EL (cell line): ENCODE measurements at regions not wholly inside any gene's neighbourhood (a gene's known extent, or its start where the extent isn't known, plus 50 kb on each side); places are given as distances from the start of the nearest gene placed in this dataset.

ENCODE experiments used
- DNase-seq: peaks from one replicate; pipeline ENCODE4 v3.0.0-alpha.2; 2016

DNA sequence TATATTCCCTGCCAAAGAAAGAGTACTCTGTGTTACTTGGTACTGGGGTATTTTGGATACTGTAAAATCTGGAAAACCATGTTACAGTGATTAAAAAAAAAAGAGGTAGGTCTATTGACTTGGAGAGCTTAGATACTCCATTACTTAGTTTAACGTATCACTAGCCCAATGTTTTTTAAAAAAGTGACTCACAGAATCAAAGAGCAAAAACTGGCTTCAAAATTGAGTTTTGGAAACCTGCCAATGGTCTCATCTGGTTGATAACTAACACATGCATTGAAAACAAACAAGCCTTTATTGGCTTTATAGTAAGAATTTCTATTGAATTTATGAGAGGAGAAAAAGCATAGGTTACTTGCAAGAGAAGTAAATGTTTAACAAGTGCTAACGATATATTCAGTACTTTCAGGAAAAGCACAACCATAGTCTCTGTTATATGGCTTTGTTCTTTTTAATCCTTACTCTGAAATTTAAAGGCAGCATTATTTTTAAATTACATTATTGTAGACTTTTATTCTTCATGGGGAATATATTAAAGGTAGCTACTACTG, 563.3 kb upstream of the SORCS1 start:
- DNase-seq, result peak; percentile 21

DNA sequence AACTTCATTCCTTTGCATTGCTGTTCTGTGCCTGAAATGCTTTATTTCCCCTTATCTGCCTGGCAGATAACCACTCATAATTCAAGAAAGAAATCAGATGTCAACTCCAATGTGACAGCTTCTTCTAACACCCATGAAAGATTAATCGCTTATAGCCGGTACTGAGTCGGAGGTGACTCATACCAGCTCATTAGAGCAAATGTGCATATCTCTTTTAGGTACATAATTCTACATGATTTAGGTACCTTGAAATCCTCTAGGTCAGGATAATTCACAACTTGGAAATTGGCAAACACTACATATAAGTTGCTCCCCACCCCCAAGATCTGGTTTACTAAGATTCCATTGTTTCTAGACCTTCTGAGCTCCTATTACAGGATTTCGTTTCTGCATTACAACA, 554.4 kb upstream of the SORCS1 start:
- DNase-seq, result no peak

DNA sequence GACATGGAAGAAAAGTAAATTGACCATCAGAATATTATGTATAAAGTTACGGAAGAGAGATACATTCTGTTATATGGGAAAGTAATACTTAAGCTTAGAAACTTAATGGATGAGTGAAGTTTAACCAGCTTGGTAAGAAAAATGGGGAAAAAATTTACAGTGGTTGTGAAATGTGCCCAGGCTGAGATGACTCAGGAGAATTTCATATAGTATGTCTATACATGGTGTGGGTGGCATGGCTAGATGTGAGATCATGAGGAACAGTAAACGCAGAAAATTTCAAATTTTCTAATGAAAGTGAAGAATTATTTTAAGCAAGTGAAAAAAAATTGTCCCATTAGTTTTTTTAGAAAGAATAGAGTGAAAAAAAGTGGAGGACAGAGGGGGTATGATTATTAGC, 552.5 kb upstream of the SORCS1 start:
- DNase-seq, result no peak

DNA sequence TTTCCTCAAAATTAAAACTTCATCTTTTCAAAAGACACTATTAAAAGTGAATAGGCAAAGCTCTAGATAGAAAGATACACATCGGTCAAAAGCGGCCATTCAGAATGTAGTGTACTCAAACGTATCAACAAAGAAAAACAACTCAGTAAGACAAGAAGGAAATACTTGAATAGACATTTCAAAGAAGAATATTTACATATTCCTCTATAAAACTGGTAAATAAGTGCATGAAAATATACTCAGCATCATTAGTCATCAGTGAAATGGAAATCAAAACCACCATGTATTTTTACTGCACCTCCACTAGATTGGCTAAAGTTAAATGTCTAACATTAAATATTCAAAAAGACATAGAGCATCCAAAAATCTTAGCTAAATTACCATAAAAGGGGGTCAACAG, 551.1 kb upstream of the SORCS1 start:
- DNase-seq, result no peak

DNA sequence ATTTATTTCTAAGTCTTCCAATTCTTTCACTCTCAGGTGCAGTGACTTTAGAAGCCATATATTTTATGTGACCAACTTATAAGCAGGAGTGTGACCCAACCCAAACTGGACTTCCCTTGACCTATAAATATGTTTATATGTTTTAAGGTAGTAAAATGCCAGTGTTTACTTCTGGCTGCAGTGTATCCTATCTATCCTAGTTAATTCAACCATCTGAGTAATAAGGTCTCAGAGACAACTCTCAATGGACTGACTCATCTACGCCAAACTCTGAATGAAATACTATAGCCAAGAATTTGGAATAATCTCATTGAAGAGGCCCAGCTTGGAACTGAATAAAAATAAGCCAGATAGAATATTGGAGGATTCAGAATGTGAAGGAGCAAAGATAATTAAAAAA, 544.5 kb upstream of the SORCS1 start:
- no peak for DNase-seq

DNA sequence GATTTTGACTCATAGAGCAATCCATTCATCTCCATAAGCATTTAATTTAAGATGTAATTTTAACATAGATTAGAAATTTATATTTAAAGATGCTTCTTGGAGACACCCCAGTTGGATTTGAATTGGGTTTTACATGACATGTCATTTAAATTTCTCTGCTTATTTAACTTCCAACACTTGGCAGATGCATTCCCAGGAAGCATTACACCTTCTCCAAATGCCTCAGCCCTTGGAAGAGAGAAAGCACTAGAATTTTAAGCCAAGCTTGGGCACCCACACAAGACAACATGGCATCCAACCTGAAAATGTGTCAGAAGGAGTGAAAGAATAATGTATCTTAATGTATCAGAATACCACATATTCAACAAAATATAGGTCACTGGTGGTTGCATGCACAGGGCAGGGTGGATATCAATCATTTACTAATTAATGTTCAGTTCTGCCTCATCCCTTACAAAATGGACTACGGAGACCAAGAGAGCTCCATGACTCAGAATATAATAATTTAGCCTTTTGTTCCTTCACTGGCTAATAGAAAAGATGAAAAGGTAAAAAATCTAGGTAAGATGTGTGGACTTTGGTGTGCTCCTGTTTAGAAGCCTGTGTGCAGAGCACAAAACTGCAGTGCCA, 541.7 kb upstream of the SORCS1 start:
- DNase-seq, result no peak

DNA sequence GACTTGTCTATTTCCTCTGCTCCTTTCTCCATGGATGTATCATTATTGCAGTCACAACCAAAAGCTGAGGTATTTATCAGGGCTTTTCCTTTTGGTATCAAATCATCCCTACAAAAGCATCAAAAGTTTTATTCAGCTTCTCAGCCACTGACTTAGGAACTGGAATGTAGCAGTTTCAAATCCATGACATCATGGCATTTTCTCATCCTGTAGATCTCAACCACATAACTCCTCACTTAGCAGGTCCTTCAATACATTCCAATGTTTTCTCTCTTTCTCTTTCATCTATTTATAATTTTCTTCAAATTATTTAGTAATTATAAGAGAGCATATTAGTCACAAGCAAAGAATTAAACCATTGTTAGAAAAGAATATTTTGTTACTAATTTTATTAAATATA, 537.4 kb upstream of the SORCS1 start:
- no peak for DNase-seq

DNA sequence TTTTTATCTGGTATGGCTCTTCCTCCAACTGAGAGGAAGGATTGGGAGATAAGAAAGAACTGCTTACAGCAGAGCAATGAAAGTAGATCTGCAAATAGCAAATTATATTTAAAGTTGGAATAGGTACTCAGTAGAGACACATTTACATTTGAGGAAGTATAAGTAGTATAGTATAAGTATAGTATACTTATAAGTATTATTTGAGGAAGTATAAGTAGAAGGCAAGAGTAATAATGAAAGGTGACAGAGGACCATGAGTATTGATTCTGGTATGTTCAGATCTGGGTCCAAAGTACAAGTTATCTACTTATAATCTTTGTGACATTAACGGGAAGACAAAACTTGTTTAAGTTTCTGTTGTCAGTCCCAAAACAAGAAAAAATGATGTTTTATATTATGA, 527.6 kb upstream of the SORCS1 start:
- no peak for DNase-seq

DNA sequence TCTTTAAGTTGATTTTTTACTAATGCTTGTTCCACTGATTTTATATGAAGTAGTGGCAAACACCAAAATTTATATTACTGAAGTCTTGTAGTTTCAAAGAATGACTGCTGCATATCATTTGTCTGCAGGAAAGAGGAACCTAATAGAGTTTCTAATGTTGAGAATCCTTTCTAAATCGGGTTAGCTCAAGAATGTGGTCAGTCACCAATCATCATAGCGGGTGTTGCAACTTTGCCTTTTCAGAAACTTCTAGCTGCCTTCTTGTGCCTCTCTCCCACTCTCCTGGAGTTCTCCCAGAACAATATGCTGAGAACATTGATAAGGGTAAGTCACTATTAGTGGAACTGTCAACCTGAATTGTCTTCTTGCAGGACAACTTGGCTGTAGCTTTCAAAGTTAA, 524.8 kb upstream of the SORCS1 start:
- no peak for DNase-seq

DNA sequence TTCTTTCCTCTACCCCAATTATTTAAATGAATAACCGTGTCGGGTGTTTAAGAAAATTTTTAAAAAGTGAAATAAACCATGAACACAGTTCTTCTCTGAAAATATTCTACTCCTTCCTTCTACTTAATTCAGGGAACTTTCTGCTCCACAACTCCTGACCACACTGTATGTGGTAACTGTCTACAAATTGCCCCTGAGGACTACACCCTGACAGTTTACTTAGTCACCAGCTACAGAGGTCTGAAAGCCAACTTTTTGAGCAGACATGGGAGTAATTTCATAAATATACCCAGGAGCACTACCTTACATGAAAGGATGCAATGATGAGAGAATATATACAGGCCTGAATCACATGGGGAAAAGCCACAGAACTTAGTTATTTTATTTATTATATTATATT, 523.2 kb upstream of the SORCS1 start:
- DNase-seq, result no peak

DNA sequence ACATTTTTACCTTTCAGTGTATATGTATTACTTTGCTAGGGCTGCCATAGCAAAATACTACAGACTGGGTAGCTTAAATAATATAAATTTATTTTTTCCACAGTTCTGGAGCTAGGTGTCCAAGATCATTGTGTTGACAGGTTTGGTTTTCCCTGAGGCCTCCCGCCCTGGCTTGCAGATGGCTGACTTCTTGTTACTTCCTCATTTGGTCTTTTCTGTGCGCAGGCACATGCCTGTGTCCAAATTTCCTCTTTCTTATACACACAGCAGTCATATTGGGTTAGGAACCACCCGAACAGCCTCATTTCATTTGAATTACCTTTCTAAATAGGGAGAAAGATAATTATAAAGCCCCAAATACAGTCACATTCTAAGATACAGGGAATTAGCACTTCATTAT, 521.6 kb upstream of the SORCS1 start:
- no peak for DNase-seq

DNA sequence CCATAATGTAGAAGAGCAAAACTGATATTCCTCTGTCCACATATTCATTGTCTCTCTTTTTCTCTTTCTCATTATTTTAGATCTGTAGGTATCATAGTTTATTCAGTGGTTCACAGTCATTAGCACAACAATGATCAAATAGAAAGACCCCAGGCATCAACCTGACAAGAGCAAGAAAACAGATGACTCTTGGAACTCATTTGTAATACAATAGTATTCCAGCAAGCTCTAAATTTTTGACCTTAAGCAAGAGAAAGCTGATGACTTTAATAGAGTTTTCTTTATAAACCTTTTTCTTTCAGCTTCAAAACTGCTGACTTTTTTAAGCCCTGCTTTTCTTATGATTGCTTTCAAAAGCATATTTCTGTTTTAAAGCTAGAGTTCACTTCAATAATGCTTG, 507.5 kb upstream of the SORCS1 start:
- DNase-seq, result no peak

DNA sequence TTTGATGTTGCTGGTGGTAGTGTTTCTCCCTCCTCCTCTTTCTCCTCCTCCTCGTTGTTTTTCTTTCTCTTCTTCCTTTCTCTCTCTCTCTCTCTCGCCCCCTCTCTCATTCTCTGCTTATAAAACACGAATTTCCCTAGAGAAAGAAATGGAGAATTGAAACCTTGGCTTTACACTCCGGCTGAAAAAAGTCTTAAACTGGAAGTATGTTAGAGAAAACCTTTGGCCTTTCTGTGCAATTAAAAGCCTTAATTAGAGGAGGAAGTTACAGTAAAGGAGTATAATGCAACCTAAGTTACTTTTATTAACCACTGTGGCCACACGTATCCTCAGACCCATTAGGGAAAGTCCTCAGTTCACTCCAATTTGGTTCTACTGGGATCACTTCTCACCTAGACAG, 501.7 kb upstream of the SORCS1 start:
- no peak for DNase-seq

DNA sequence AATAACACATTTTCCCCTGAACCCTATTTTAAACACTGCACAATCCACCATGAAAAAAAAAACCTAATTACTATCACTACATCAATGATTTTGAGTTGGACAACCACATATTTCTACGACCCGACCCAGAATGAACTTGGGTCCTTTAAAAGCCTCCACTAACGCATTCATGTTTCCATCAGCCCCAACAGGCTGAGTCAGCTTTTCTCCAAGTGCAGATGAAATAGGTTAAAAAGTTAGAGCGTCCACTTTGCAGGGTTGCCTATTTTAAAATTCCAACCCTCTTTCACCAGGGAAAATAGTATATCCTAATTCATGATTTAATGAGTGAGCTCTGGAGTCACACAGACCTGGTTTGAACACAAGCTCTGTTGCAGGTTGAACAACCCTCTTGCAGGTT, 501.0 kb upstream of the SORCS1 start:
- no peak for DNase-seq

DNA sequence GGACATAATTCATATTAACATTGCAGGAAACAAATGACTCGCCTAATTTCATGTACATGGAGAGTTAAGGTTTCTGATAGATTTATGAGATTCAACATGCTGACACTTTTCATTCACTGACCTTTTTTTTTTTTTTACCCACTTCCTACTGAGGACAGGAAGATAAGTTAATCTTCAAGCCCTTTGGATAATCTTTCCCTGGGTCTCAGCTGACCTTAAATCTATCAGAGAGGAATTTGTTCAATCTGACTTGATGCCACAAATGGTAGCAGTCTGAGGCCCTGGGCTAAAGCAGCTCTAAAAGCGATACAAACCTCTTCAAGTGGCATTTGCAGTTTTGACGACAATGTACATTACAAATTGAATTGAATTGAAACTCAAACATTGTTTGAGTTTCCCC, 493.3 kb upstream of the SORCS1 start:
- DNase-seq, result no peak

DNA sequence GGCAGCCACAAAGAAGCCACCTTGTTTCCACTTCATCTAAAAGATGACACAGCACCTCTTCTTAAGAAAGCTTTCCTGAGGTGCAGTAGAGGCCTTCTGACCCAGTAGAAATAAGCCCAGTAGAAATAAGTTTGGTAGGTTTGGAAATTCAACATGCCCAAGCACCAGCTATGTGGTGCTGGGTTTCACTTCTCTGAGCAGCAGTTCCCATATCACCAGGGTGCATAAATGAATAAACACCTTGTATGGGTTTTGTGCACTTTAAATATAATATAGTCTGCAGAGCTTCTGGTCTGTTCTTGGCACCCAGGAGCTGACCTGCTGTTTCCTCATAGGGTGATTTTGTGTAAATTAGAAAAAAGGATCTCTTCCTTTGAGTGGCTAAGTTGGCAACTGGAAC, 492.4 kb upstream of the SORCS1 start:
- DNase-seq, result no peak

DNA sequence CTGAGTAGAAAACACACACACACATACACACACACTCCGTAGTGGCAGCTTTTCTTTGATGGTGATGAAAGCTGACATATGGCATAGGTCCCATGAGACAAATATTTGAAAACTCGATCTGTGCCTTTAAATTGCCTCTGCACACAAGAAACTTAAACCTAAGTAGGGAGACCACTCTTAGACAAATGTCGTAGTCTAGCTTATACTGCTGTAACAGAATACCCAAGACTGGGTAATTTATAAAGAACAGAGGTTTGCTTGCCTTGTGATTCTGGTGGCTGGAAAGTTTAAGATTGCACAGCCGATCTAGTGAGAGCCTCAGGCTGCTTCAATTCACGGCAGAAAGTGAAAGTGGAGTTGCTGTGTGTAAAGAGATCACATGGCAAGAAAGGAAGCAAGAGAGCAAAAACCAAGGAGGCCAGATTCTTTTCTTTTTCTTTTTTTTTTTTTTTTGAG, 489.4 kb upstream of the SORCS1 start:
- peak; percentile 49 for DNase-seq

DNA sequence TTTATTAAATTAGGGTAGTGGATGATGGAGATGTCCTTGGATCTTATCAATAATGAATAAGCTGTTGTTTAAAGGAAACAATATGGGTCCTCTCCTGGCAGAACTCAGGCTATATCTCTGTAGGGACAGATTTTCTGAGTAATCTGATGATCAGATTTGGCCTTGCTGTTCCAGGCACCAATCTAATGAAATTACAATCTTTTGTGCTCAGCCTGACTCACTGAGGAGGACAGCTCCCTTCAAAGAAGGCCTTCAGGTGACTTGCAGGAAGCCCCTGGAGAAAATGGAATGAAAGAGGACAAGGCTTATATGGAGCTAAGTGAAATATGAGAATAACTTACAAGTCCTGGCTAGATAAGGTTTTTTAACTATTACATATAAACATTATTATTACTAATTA, 486.4 kb upstream of the SORCS1 start:
- DNase-seq, result no peak

DNA sequence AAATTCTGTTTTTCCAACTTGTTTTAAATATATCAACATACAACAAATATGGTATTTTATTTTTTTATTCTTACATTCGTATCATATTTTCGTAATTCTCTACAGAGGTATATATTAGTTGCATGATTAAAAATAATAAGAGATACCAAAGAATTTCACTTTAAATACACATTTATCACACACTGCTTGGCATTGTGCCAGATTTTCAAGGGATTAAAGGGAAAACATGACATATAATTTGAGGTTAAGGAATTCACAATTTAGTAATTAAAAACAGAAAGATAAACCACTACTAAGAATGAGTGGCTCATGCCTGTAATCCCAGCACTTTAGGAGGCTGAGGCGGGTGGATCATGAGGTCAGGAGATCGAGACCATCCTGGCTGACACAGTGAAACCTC, 484.7 kb upstream of the SORCS1 start:
- DNase-seq, result no peak

DNA sequence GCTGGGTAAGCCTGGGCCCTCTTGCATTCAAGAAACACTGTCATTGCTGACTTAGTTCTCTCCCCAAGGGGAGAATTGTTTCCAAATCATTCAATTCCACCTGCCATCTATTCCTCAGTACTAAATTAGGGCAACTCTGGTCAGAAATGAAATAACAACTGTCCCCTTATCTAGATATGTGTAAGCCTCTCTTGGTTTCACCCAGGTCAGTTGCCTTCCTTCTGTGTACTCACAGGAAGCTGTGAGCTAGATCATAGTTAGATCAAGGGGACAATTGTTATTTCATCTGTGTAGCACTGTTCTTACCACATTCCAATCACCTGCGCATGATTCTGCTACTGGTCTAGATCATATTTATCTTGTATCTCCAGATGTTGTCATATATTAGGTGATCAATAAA, 483.0 kb upstream of the SORCS1 start:
- DNase-seq, result no peak

DNA sequence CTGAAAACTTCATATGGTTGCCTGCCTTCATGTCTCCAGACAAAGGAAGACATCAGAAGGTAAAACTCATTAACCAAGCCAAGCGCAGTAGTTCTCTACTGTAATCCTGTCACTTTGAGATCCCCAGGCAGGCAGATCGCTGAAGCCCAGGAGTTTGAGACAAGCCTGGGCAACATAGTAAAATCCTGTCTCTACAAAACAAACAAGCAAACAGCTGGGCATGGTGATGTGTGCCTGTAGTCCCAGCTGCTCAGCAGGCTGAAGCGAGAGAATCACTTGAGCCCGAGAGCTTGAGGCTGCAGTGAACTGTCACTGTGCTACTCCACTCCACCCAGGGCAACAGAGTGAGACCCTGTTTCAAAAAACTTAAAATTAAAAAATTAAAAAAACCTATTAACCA, 467.4 kb upstream of the SORCS1 start:
- no peak for DNase-seq

DNA sequence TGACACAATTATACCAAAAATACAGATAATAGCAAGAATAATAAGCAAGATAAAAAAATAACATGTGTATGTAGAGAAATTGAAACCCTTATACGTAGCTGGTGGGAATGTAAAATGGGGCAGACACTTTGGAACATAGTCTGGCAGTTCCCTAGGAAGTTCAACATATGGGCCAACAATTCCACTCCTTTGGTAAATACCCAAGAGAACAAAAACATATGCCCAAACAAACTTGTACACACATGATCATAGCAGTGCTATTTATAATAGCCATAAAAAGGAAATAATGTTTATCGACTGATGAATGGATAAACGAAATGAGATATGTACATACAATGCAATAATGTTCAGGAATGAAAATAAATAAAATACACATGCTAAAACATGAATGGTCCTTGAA, 462.4 kb upstream of the SORCS1 start:
- DNase-seq, result no peak

DNA sequence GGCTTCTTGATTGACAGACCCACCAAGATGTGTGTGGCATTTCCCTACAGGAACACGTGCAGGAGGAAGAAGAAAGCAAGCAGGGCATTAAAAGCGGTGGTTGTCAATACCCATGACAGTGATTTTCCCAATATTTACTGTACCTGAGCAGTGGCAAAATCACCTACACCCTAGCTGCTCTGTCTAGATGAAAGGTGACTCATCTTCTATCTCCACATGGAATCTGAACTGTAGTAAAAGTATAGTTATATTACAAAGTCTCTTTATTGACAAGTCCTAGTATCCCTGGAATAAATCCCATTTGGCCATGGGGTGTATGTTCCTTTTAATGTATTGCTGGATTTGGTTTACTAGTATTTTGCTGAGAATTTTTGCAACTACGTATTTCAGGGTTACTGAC, 458.8 kb upstream of the SORCS1 start:
- no peak for DNase-seq

DNA sequence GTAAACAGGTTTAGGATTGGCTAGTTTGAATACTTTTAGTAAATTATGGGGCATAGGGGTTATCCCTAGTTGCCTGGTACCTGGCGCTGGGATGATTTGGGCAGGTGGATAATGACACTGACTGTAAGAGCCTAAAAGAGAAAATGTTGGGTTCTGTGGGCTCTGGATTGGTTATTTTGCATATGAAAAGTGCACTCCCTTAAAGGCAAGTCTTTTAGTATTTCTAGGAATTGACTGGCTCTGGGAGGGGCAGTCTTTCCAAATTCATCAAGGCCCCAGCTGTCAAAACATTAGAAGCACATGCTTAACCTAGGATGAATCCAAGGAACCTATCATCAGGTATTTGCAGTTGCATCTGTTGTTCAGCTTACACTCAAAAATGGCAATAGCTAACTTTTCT, 454.6 kb upstream of the SORCS1 start:
- no peak for DNase-seq

DNA sequence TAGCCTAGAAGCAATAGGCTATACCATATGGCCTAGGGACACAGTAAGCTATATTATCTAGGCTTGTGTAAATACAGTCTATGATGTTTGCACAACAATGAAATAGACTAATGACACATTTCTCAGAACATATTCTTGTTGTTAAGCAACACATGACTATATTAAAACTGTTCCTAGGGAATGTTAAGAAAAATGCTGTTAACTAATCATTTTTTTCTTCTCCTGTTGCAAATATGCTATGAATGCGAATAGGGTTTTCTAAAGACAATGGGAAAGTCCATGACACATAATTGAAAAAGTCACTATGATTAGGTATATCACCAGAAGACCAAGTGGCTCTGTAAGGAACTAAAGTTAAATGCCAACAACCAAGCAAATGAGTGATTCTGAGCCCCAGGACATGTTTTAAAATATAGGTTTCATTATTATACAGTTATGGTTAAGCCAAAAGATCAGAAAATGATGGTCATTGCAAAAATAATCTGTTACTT, 454.0 kb upstream of the SORCS1 start:
- DNase-seq, result no peak
